ENCODE measurements at regions not wholly inside any gene's neighbourhood (a gene's known extent, or its start where the extent isn't known, plus 50 kb on each side); places are given as distances from the start of the nearest gene placed in this dataset.

- DNase-seq (ENCODE audit: low read depth, low spot score): no peak
- intact Hi-C loops (cut with micrococcal nuclease; ENCODE audit: unreplicated experiment): no loop called here
- no peak overlapping the region for H3K4me2 ChIP-seq (ENCODE audit: control insufficient read depth, insufficient read depth)
- H3K4me3 ChIP-seq: no peak overlapping the region
- H2AFZ ChIP-seq (ENCODE audit: control insufficient read depth, low read depth, low read length): no peak overlapping the region
- in situ Hi-C loops (cut with MboI): no loop called here
- no peak overlapping the region for H3K27ac ChIP-seq (ENCODE audit: control insufficient read depth, insufficient read depth)
- POLR2A ChIA-PET: no interaction called here
- FAIRE-seq: no peak
- no peak for ATAC-seq
- SMC1A ChIA-PET (ENCODE audit: uncharacterized antibody, unreplicated experiment): interaction anchor here (1.2 kb wide), 1 partner anchor 11 kb away, joined by 3 read pairs; no protein-coding TSS in a partner anchor
- no peaks in the 10 kb centered on the region; the same call in 1 of the 3 replicates for H3K9me3 ChIP-seq (replicated peaks; ENCODE audit: control insufficient read depth, insufficient read depth, low read length)
- 0% methylated on average over 2 of the region's 2 CpGs for WGBS (ENCODE audit: insufficient coverage, insufficient replicate concordance, low lambda C conversion rate, missing lambda C conversion rate)
- CTCF ChIA-PET: no interaction called here
- H3K9ac ChIP-seq (ENCODE audit: control insufficient read depth, insufficient read depth, low read length): no peak overlapping the region
- H4K20me1 ChIP-seq (ENCODE audit: control insufficient read depth, insufficient read depth): no peaks in the 10 kb centered on the region
- BruUV-seq (replicated peaks): no TSS peak
- no peaks in the 10 kb centered on the region for H3K36me3 ChIP-seq (ENCODE audit: control insufficient read depth in 2 of 2, insufficient read depth in 2 of 2, low read length in 1 of 2)
- H3K4me1 ChIP-seq (ENCODE audit: control insufficient read depth, insufficient read depth, low read length): no peaks in the 10 kb centered on the region
- RAD21 ChIA-PET (ENCODE audit: unreplicated experiment): no interaction called here
- H3K79me2 ChIP-seq (ENCODE audit: control insufficient read depth, insufficient read depth, low read length): no peaks in the 10 kb centered on the region
- no peaks in the 10 kb centered on the region for H3K27me3 ChIP-seq (replicated peaks in 1 of 2; ENCODE audit: control insufficient read depth in 2 of 2, insufficient read depth in 2 of 2, low read length in 1 of 2)
- TF ChIP-seq ZNF217 (IDR thresholded peaks at IDR 0.05): no peak
- TF ChIP-seq IRF5 (IDR thresholded peaks at IDR 0.05; ENCODE audit: borderline replicate concordance): no peak
- TF ChIP-seq HDGF (IDR thresholded peaks at IDR 0.05): no peak
- TF ChIP-seq SREBF2 (IDR thresholded peaks at IDR 0.05; ENCODE audit: low read length): no peak
- TF ChIP-seq BCL11A (IDR thresholded peaks at IDR 0.05; ENCODE audit: low read depth, low read length): no peak
- no peak for TF ChIP-seq MYB (IDR thresholded peaks at IDR 0.05; ENCODE audit: borderline replicate concordance, low read depth, low read length)
- no peak for TF ChIP-seq RB1 (IDR thresholded peaks at IDR 0.05; ENCODE audit: borderline replicate concordance)
- no peak for TF ChIP-seq SP1 (IDR thresholded peaks at IDR 0.05; ENCODE audit: low read depth, low read length)
- TF ChIP-seq ZNF687 (IDR thresholded peaks at IDR 0.05): no peak
Measured at GRCh38 chr13:44101347-44102083, 221.8 kb downstream of the LACC1 start.

Data from GM12878 (cell line).